NB4 (cell line): ENCODE measurements at regions not wholly inside any gene's neighbourhood (a gene's known extent, or its start where the extent isn't known, plus 50 kb on each side); places are given as distances from the start of the nearest gene placed in this dataset.
"Not testable (repeated sequence)": the region's sequence is repeated elsewhere in the genome, so short reads cannot be mapped to it uniquely, and the experiment has no call there.

Experiments
- DNase-seq: peaks from one replicate; pipeline ENCODE4 v3.0.0; 2010; ENCODE audit warnings: low read depth
- H3K4me3 ChIP-seq: one replicate; pipeline ENCODE4 v1.5.1; 2011; ENCODE audit warnings: mild to moderate bottlenecking, low read depth, low read length, moderate library complexity
- MAX ChIP-seq: IDR thresholded peaks from 2 replicates; pipeline ENCODE4 v1.6.1; 2011; ENCODE audit warnings: low read depth, low read length
- MYC ChIP-seq: IDR thresholded peaks from 2 replicates; pipeline ENCODE4 v1.6.1; 2011; ENCODE audit warnings: low read depth, low read length
- POLR2A ChIP-seq: IDR thresholded peaks from 2 replicates; pipeline ENCODE4 v1.6.1; 2011; ENCODE audit warnings: mild to moderate bottlenecking; ENCODE audit not compliant: insufficient read length; ENCODE audit errors: extremely low read depth
- TF ChIP-seq, protein P1 (sequence below): IDR thresholded peaks from one replicate; pipeline ENCODE4 v1.5.1; 2012; ENCODE audit warnings: low read depth, low read length

DNA sequence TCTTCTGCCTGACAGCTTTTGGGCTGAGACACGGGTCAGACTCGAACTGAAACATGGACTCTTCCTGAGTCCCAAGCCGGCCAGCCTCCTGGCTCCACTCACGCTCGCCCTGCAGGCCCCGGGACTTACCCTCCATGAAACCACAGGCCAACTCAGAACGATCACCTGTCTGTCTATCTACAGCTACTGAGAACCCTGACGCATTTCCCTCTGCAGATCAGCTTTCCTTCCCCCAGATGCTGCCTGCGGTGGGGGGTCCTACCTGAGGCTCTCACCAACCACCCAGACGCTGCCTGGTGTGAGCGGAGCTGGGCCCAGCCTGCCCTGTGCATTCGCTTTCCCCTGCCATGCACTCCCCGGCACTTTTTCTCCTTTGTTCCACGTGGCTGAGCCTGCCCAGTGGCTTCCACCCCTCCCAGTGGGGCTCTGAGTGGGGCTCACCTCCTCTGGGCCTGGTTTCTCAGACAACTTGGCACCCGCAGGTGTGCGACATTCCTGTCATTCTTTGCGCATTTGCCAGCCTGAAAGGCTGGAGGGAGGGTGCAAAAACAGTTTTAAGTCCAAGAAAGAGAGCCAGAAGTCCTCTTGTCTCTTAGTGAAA lies 60.2 kb downstream of the PLXNA1 start:
- DNase-seq = no peak
- TF ChIP-seq, protein P1, sequence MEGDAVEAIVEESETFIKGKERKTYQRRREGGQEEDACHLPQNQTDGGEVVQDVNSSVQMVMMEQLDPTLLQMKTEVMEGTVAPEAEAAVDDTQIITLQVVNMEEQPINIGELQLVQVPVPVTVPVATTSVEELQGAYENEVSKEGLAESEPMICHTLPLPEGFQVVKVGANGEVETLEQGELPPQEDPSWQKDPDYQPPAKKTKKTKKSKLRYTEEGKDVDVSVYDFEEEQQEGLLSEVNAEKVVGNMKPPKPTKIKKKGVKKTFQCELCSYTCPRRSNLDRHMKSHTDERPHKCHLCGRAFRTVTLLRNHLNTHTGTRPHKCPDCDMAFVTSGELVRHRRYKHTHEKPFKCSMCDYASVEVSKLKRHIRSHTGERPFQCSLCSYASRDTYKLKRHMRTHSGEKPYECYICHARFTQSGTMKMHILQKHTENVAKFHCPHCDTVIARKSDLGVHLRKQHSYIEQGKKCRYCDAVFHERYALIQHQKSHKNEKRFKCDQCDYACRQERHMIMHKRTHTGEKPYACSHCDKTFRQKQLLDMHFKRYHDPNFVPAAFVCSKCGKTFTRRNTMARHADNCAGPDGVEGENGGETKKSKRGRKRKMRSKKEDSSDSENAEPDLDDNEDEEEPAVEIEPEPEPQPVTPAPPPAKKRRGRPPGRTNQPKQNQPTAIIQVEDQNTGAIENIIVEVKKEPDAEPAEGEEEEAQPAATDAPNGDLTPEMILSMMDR = no peak
- TF ChIP-seq MYC = no peak
- TF ChIP-seq POLR2A = no peak
- TF ChIP-seq MAX = no peak
- H3K4me3 ChIP-seq = no peak overlapping the region

DNA sequence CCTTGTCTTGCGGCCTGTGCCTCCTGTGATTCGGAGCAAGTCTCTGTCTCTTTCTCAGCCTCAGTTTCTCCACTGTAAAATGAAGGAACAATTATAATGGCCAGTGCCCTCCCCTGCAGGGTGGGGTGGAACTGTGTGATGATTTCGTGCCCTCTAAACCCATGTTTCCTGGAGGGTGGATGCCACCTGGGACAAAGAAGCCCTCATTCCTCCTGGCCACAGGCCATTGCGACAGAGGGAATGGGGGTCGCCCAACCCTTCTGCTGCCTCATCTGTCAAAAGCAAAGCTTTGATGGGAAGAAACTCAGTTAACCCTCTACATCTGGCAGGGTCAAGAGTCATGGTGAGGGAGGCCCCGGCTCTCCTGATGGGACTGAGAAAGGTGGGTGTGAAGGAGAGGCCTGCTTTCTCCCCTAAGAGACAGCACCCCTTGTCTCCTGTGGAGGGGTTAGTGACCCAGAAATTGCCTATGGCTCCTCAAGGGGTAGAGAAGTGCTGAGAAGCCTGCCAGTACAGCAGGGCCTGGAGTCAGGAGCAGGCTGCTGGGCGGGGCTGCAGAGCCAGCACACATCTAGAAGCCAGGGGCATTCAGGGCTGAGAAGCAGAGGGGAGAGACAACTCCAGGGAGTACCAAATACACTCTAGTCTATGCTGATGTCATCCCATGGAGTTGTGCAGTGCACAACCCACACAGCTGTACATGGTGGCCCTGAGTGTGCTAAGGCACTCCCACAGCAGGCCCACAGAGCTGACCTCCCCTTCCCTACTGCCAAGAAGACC lies 61.0 kb downstream of the PLXNA1 start:
- TF ChIP-seq POLR2A (no peak), MAX (no peak), MYC (no peak)
- TF ChIP-seq, protein P1 = no peak
- no peak for DNase-seq
- no peak overlapping the region for H3K4me3 ChIP-seq

DNA sequence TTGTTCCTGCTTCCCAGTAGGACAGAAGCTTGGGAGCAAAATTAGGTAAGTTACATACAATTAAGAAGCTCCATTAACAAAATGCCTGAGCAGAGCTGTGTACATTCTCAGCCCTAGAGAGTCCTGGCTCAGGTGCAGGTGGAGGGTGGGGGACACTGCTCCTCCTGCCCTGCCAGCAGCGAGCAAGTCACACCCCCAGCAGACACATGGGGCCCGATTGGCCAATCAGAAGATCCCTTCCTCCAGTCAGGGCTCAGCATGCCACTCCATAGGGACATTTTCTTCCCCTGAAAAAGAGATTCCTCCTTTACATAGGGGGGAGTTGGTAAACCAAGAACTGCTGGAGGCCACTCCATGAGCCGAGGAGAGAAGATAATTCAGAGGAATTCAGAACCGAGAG lies 62.1 kb downstream of the PLXNA1 start:
- H3K4me3 ChIP-seq = no peak overlapping the region
- no peak for TF ChIP-seq MYC
- no peak for TF ChIP-seq MAX
- TF ChIP-seq POLR2A = no peak
- TF ChIP-seq, protein P1 = no peak
- DNase-seq = no peak

- H3K4me3 ChIP-seq = no peak overlapping the region
- DNase-seq = no peak
- TF ChIP-seq POLR2A (no peak), MYC (no peak), MAX (no peak)
- TF ChIP-seq, protein P1 = no peak
These were observed 62.6 kb downstream of the PLXNA1 start for GRCh38 chr3:127045435-127046045.

DNA sequence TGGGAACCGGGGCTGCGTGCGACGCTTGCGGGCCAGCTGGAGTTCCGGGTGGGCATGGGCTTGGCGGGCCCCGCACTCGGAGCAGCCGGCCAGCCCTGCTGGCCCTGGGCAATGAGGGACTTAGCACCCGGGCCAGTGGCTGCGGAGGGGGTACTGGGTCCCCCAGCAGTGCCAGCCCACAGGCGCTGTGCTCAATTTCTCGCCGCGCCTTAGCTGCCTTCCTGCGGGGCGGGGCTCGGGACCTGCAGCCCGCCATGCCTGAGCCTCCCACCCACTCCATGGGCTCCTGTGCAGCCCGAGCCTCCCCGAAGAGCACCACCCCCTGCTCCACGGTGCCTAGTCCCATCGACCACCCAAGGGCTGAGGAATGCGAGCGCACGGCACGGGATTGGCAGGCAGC lies 63.8 kb downstream of the PLXNA1 start:
- DNase-seq, H3K4me3 ChIP-seq: not testable (repeated sequence)

- H3K4me3 ChIP-seq = no peak overlapping the region
- TF ChIP-seq MYC = no peak
- TF ChIP-seq, protein P1 = no peak
- no peak for TF ChIP-seq POLR2A
- no peak for TF ChIP-seq MAX
- no peak for DNase-seq
These were observed 66.5 kb downstream of the PLXNA1 start for GRCh38 chr3:127049393-127049792.
